ENCODE measurements at regions not wholly inside any gene's neighbourhood (a gene's known extent, or its start where the extent isn't known, plus 50 kb on each side); places are given as distances from the start of the nearest gene placed in this dataset.

DNA sequence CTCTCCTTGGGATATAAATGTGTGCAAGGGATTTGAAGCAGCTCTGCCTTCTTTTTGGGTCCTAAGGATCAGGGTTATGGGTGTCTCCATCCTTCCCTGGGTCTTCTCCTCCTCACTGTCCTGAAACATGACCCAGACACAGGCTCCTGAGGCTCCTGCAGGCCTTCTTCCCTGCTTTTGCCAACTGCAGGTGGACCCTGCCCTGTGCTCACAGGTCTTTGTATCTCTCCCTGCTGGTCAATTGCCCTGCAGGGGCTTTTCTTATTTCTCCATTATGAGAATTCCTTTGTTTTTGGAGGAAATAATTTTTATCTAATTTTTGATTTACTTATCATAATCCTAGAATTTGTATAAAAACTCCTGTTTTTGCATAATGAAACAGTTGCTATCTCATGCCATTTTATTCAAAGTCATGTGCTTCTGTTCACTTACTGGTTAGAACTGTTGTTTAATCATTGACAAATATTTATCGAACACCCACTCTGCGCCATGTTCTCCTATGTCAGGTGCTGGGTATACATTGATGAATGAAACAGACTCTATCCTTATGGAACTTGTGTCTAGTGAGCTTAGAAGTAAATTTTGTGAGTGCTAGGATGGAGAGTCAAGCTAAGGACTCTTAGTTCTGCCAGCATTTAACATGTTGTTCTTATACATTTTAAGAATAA is 89.7 kb upstream of the TOP3B start:
- H3K27me3 Mint-ChIP-seq (ENCODE audit: insufficient read depth, unreplicated experiment): no peaks in the 10 kb centered on the region
- no TSS peak for BruUV-seq (replicated peaks)
- no peaks in the 10 kb centered on the region for H3K36me3 Mint-ChIP-seq (ENCODE audit: insufficient read depth, unreplicated experiment)
- DNase-seq (ENCODE audit: unreplicated experiment): no peak
- TF ChIP-seq, protein P1, sequence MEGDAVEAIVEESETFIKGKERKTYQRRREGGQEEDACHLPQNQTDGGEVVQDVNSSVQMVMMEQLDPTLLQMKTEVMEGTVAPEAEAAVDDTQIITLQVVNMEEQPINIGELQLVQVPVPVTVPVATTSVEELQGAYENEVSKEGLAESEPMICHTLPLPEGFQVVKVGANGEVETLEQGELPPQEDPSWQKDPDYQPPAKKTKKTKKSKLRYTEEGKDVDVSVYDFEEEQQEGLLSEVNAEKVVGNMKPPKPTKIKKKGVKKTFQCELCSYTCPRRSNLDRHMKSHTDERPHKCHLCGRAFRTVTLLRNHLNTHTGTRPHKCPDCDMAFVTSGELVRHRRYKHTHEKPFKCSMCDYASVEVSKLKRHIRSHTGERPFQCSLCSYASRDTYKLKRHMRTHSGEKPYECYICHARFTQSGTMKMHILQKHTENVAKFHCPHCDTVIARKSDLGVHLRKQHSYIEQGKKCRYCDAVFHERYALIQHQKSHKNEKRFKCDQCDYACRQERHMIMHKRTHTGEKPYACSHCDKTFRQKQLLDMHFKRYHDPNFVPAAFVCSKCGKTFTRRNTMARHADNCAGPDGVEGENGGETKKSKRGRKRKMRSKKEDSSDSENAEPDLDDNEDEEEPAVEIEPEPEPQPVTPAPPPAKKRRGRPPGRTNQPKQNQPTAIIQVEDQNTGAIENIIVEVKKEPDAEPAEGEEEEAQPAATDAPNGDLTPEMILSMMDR (IDR thresholded peaks at IDR 0.05; ENCODE audit: unreplicated experiment): no peak
- H3K27ac Mint-ChIP-seq (ENCODE audit: low read depth, unreplicated experiment): no peak overlapping the region
- ChIA-PET CTCF (interaction anchor here (0.6 to 1.6 kb wide), 3 partner anchors 39 to 346 kb away, joined by 3 to 6 read pairs (median 4); no protein-coding TSS in a partner anchor), POLR2A (interaction anchor here (0.6 to 0.7 kb wide), 2 partner anchors 11 to 188 kb away, joined by 4 read pairs; no protein-coding TSS in a partner anchor)
- H3K4me3 Mint-ChIP-seq (ENCODE audit: unreplicated experiment): no peak overlapping the region
- peaks cover 49% of the 10 kb centered on the region for H3K4me1 Mint-ChIP-seq (ENCODE audit: insufficient read depth, unreplicated experiment)
- H3K9me3 Mint-ChIP-seq (ENCODE audit: unreplicated experiment): no peaks in the 10 kb centered on the region
- intact Hi-C loops (cut with micrococcal nuclease): no loop called here

DNA sequence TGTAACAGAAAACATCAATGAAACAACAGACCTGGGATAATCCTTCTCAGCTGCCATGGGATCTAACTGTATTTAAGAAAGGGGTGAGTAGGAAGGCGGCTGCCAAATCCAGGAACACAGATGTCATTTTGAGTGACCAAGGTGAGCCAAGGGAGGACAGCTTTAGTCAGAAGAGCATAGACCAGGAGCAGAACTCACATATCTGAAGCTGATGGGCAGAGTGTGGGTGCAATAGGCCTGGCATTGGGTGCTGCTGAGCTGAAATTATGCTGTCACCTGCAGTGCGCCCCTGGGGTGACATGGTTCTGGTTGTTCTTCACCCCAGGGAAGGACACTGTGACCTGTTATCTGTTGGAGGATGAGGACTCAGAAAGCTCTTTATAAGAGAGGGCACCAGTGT is 88.9 kb upstream of the TOP3B start:
- no peaks in the 10 kb centered on the region for H3K27me3 Mint-ChIP-seq (ENCODE audit: insufficient read depth, unreplicated experiment)
- CTCF ChIA-PET: interaction anchor here (0.6 to 1.6 kb wide), 2 partner anchors 39 to 134 kb away, joined by 4 to 6 read pairs; no protein-coding TSS in a partner anchor

DNA sequence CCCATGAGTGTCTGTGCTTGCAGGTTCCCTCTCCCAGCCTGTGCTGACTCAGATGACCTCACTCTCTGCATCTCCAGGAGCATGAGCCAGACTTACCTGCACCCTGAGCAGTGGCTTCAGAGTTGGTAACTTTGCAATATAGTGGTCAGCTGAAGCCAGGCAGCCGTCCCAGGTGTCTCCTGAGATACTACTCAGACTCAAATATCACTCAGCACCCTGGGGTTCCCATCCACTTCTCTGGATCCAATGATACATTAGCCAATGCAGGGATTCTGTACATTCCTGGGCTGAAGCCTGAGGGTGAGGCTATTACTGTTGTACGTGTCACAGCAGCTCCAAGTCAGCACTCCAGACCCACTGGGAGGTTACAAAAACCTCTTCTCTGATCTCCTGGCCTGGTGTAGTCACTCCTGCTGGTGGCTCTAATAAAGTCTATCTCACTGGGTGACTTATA is 87.8 kb upstream of the TOP3B start:
- TF ChIP-seq, protein P1 (IDR thresholded peaks at IDR 0.05; ENCODE audit: unreplicated experiment): no peak
- peak; percentile 74 for DNase-seq (ENCODE audit: unreplicated experiment)
- H3K4me3 Mint-ChIP-seq (ENCODE audit: unreplicated experiment): no peak overlapping the region
- ChIA-PET CTCF (interaction anchor here (0.6 to 1.8 kb wide), 10 partner anchors 9 to 1781 kb away, joined by 3 to 9 read pairs (median 3); no protein-coding TSS in a partner anchor), POLR2A (interaction anchor here (0.8 to 1.9 kb wide), 6 partner anchors 9 to 112 kb away, joined by 3 to 13 read pairs (median 5); partner anchors contain the start of gene TOP3B)
- intact Hi-C loops (cut with micrococcal nuclease): no loop called here
- H3K9me3 Mint-ChIP-seq (ENCODE audit: unreplicated experiment): no peaks in the 10 kb centered on the region
- BruUV-seq (replicated peaks): no TSS peak
- H3K27ac Mint-ChIP-seq (ENCODE audit: low read depth, unreplicated experiment): peak overlapping the region; percentile 64
- no peaks in the 10 kb centered on the region for H3K36me3 Mint-ChIP-seq (ENCODE audit: insufficient read depth, unreplicated experiment)
- H3K4me1 Mint-ChIP-seq (ENCODE audit: insufficient read depth, unreplicated experiment): peaks cover 33% of the 10 kb centered on the region
- no peaks in the 10 kb centered on the region for H3K27me3 Mint-ChIP-seq (ENCODE audit: insufficient read depth, unreplicated experiment)

More for the DNA sequence above, 88.9 kb upstream of the TOP3B start:
- TF ChIP-seq, protein P1 (IDR thresholded peaks at IDR 0.05; ENCODE audit: unreplicated experiment): no peak
- POLR2A ChIA-PET: interaction anchor here (0.7 to 1.9 kb wide), 5 partner anchors 8 to 89 kb away, joined by 3 to 13 read pairs (median 4); partner anchors contain the start of gene TOP3B
- no peaks in the 10 kb centered on the region for H3K9me3 Mint-ChIP-seq (ENCODE audit: unreplicated experiment)
- no peak overlapping the region for H3K27ac Mint-ChIP-seq (ENCODE audit: low read depth, unreplicated experiment)
- no peak for DNase-seq (ENCODE audit: unreplicated experiment)
- intact Hi-C loops (cut with micrococcal nuclease): no loop called here
- H3K36me3 Mint-ChIP-seq (ENCODE audit: insufficient read depth, unreplicated experiment): no peaks in the 10 kb centered on the region
- peaks cover 40% of the 10 kb centered on the region for H3K4me1 Mint-ChIP-seq (ENCODE audit: insufficient read depth, unreplicated experiment)
- no TSS peak for BruUV-seq (replicated peaks)
- H3K4me3 Mint-ChIP-seq (ENCODE audit: unreplicated experiment): no peak overlapping the region

All from MCF 10A (cell line).